ENCODE measurements at regions not wholly inside any gene's neighbourhood (a gene's known extent, or its start where the extent isn't known, plus 50 kb on each side); places are given as distances from the start of the nearest gene placed in this dataset.

- no peak for TF ChIP-seq EZH2phosphoT487 (IDR thresholded peaks at IDR 0.05; ENCODE audit: insufficient read depth, low read depth)
- no peak for TF ChIP-seq EZH2 (IDR thresholded peaks at IDR 0.05; ENCODE audit: insufficient read depth, poor library complexity, severe bottlenecking)
- Histone ChIP-seq H2AFZ (no peak overlapping the region), H3F3A (ENCODE audit: insufficient read depth) (peaks cover 41% of the 10 kb centered on the region), H4K20me1 (ENCODE audit: insufficient read depth) (no peaks in the 10 kb centered on the region), H3K36me3 (ENCODE audit: low read depth) (no peaks in the 10 kb centered on the region; the same call in 1 of the 2 replicates), H3K27ac (0 out of 2 replicates have a peak overlapping the region, but pooled peaks have one; percentile 12), H3K4me3 (no peak overlapping the region), H3K9me2 (ENCODE audit: insufficient read depth) (no peaks in the 10 kb centered on the region), H3K79me2 (ENCODE audit: insufficient read depth) (no peaks in the 10 kb centered on the region), H3K27me3 (replicated peaks; ENCODE audit: insufficient read depth) (no peaks in the 10 kb centered on the region), H3K4me1 (ENCODE audit: insufficient read depth) (peaks cover 58% of the 10 kb centered on the region), H3K9ac (no peak overlapping the region), H3K9me3 (ENCODE audit: low read depth) (no peaks in the 10 kb centered on the region), H3K4me2 (ENCODE audit: unreplicated experiment) (no peak overlapping the region)
- WGBS, 2 experiments (ENCODE audit: low coverage in 1 of 2, low lambda C conversion rate in 2 of 2, missing lambda C conversion rate in 2 of 2): 79 to 81% methylated on average over 7 of the region's 7 CpGs
- in situ Hi-C loops (cut with MboI): no loop called here
- DNase-seq: peak; percentile 79
Measured at GRCh38 chr2:196242131-196242620, 70.8 kb upstream of the STK17B start.

GRCh38 chr2:196244516-196244915, 73.1 kb upstream of the STK17B start:
- no peaks in the 10 kb centered on the region for H3K9me2 ChIP-seq (ENCODE audit: insufficient read depth)
- WGBS, 2 experiments (ENCODE audit: low coverage in 1 of 2, low lambda C conversion rate in 2 of 2, missing lambda C conversion rate in 2 of 2): 77 to 78% methylated on average over 2 of the region's 2 CpGs
- in situ Hi-C loops (cut with MboI): no loop called here
- H2AFZ ChIP-seq: no peak overlapping the region
- TF ChIP-seq EZH2 (IDR thresholded peaks at IDR 0.05; ENCODE audit: insufficient read depth, poor library complexity, severe bottlenecking) (no peak), EZH2phosphoT487 (IDR thresholded peaks at IDR 0.05; ENCODE audit: insufficient read depth, low read depth) (no peak)
- H3K9ac ChIP-seq: no peak overlapping the region
- no peaks in the 10 kb centered on the region for H3K27me3 ChIP-seq (replicated peaks; ENCODE audit: insufficient read depth)
- peaks cover 43% of the 10 kb centered on the region for H3F3A ChIP-seq (ENCODE audit: insufficient read depth)
- peaks cover 67% of the 10 kb centered on the region for H3K4me1 ChIP-seq (ENCODE audit: insufficient read depth)
- H4K20me1 ChIP-seq (ENCODE audit: insufficient read depth): no peaks in the 10 kb centered on the region
- H3K79me2 ChIP-seq (ENCODE audit: insufficient read depth): no peaks in the 10 kb centered on the region
- no peak overlapping the region for H3K4me3 ChIP-seq
- DNase-seq: no peak
- no peak overlapping the region for H3K4me2 ChIP-seq (ENCODE audit: unreplicated experiment)
- no peak overlapping the region for H3K27ac ChIP-seq
- no peaks in the 10 kb centered on the region for H3K9me3 ChIP-seq (ENCODE audit: low read depth)
- no peaks in the 10 kb centered on the region for H3K36me3 ChIP-seq (ENCODE audit: low read depth)

GRCh38 chr2:196244966-196245365, 73.6 kb upstream of the STK17B start:
- in situ Hi-C loops (cut with MboI): no loop called here
- no peak overlapping the region for H3K9ac ChIP-seq

GRCh38 chr2:196245378-196246140, 74.2 kb upstream of the STK17B start:
- H3K36me3 ChIP-seq (ENCODE audit: low read depth): no peaks in the 10 kb centered on the region
- TF ChIP-seq EZH2 (IDR thresholded peaks at IDR 0.05; ENCODE audit: insufficient read depth, poor library complexity, severe bottlenecking) (no peak), EZH2phosphoT487 (IDR thresholded peaks at IDR 0.05; ENCODE audit: insufficient read depth, low read depth) (no peak)
- 23 to 25% methylated on average over 4 of the region's 4 CpGs for WGBS, 2 experiments (ENCODE audit: low coverage in 1 of 2, low lambda C conversion rate in 2 of 2, missing lambda C conversion rate in 2 of 2)
- peak; percentile 50 for DNase-seq
- peaks cover 46% of the 10 kb centered on the region for H3F3A ChIP-seq (ENCODE audit: insufficient read depth)
- peak overlapping the region; percentile 13; the same call in 1 of the 2 replicates for H3K27ac ChIP-seq
- H3K27me3 ChIP-seq (replicated peaks; ENCODE audit: insufficient read depth): no peaks in the 10 kb centered on the region
- no peaks in the 10 kb centered on the region for H3K9me2 ChIP-seq (ENCODE audit: insufficient read depth)
- peaks cover 67% of the 10 kb centered on the region for H3K4me1 ChIP-seq (ENCODE audit: insufficient read depth)
- no peak overlapping the region for H3K4me3 ChIP-seq
- no peak overlapping the region for H2AFZ ChIP-seq
- in situ Hi-C loops (cut with MboI): no loop called here
- no peak overlapping the region for H3K4me2 ChIP-seq (ENCODE audit: unreplicated experiment)
- no peaks in the 10 kb centered on the region for H3K9me3 ChIP-seq (ENCODE audit: low read depth)
- H4K20me1 ChIP-seq (ENCODE audit: insufficient read depth): no peaks in the 10 kb centered on the region
- no peak overlapping the region for H3K9ac ChIP-seq
- no peaks in the 10 kb centered on the region for H3K79me2 ChIP-seq (ENCODE audit: insufficient read depth)

More at GRCh38 chr2:196244966-196245365, 73.6 kb upstream of the STK17B start:
- DNase-seq: peak; percentile 72
- Histone ChIP-seq H3K4me1 (ENCODE audit: insufficient read depth) (peaks cover 67% of the 10 kb centered on the region), H2AFZ (no peak overlapping the region), H3K27me3 (replicated peaks; ENCODE audit: insufficient read depth) (no peaks in the 10 kb centered on the region), H3K79me2 (ENCODE audit: insufficient read depth) (no peaks in the 10 kb centered on the region), H3K9me3 (ENCODE audit: low read depth) (no peaks in the 10 kb centered on the region), H3K9me2 (ENCODE audit: insufficient read depth) (no peaks in the 10 kb centered on the region), H3F3A (ENCODE audit: insufficient read depth) (peaks cover 43% of the 10 kb centered on the region), H3K4me3 (no peak overlapping the region), H3K27ac (no peak overlapping the region), H4K20me1 (ENCODE audit: insufficient read depth) (no peaks in the 10 kb centered on the region), H3K36me3 (ENCODE audit: low read depth) (no peaks in the 10 kb centered on the region), H3K4me2 (ENCODE audit: unreplicated experiment) (no peak overlapping the region)
- WGBS, 2 experiments (ENCODE audit: low coverage in 1 of 2, low lambda C conversion rate in 2 of 2, missing lambda C conversion rate in 2 of 2): 96 to 98% methylated on average over 4 of the region's 4 CpGs
- TF ChIP-seq EZH2 (IDR thresholded peaks at IDR 0.05; ENCODE audit: insufficient read depth, poor library complexity, severe bottlenecking): no peak
- TF ChIP-seq EZH2phosphoT487 (IDR thresholded peaks at IDR 0.05; ENCODE audit: insufficient read depth, low read depth): no peak

Measured in GM23248 (cell line).